Adipocyte (in vitro differentiated cells): ENCODE measurements at regions not wholly inside any gene's neighbourhood (a gene's known extent, or its start where the extent isn't known, plus 50 kb on each side); places are given as distances from the start of the nearest gene placed in this dataset.
"Not testable (repeated sequence)": the region's sequence is repeated elsewhere in the genome, so short reads cannot be mapped to it uniquely, and the experiment has no call there.

Source experiments
- DNase-seq: peaks from one replicate; pipeline ENCODE4 v3.0.0-alpha.2; 2015; ENCODE audit warnings: low read depth
- H3K27me3 ChIP-seq: replicated peaks from 2 replicates; pipeline ENCODE4 v1.7.0; 2013; ENCODE audit warnings: mild to moderate bottlenecking, low read length, moderate library complexity; ENCODE audit not compliant: control insufficient read depth, insufficient read depth
- H3K36me3 ChIP-seq: 2 replicates; pipeline ENCODE4 v1.7.0; 2013; ENCODE audit warnings: low read length, mild to moderate bottlenecking, moderate library complexity; ENCODE audit not compliant: control insufficient read depth, insufficient read depth, severe bottlenecking
- H3K4me1 ChIP-seq: 2 replicates; pipeline ENCODE4 v1.7.0; 2013; ENCODE audit warnings: mild to moderate bottlenecking, low read length, moderate library complexity; ENCODE audit not compliant: control insufficient read depth, insufficient read depth
- H3K4me3 ChIP-seq: 2 replicates; pipeline ENCODE4 v1.7.0; 2013; ENCODE audit warnings: mild to moderate bottlenecking, low read length, moderate library complexity
- H3K9ac ChIP-seq: 2 replicates; pipeline ENCODE4 v1.7.0; 2013; ENCODE audit warnings: mild to moderate bottlenecking, low read length, moderate library complexity
- H3K9me3 ChIP-seq: 2 replicates; pipeline ENCODE4 v1.7.0; 2013; ENCODE audit warnings: mild to moderate bottlenecking, low read length, moderate library complexity; ENCODE audit not compliant: control insufficient read depth

GRCh38 chr18:72987570-72987969 lies 119.8 kb upstream of the NETO1 start:
- not testable (repeated sequence) for H3K4me3 ChIP-seq, H3K9ac ChIP-seq
- peaks cover 13% of the 10 kb centered on the region for H3K9me3 ChIP-seq

GRCh38 chr18:72986103-72986502 lies 118.3 kb upstream of the NETO1 start:
- no peaks in the 10 kb centered on the region for H3K36me3 ChIP-seq
- no peak overlapping the region for H3K9ac ChIP-seq

More at GRCh38 chr18:72987570-72987969, 119.8 kb upstream of the NETO1 start:
- not testable (repeated sequence) for H3K4me1 ChIP-seq, H3K27me3 ChIP-seq, DNase-seq, H3K36me3 ChIP-seq

GRCh38 chr18:72985686-72986085 lies 117.9 kb upstream of the NETO1 start:
- H3K27me3 ChIP-seq, result no peaks in the 10 kb centered on the region

More at GRCh38 chr18:72986103-72986502, 118.3 kb upstream of the NETO1 start:
- Histone ChIP-seq H3K4me1 (no peaks in the 10 kb centered on the region), H3K4me3 (no peak overlapping the region), H3K27me3 (no peaks in the 10 kb centered on the region), H3K9me3 (peaks cover 13% of the 10 kb centered on the region)
- no peak for DNase-seq

GRCh38 chr18:72984290-72984689 lies 116.5 kb upstream of the NETO1 start:
- Histone ChIP-seq H3K27me3 (no peaks in the 10 kb centered on the region), H3K9ac (no peak overlapping the region), H3K4me1 (no peaks in the 10 kb centered on the region), H3K9me3 (peaks cover 13% of the 10 kb centered on the region), H3K36me3 (no peaks in the 10 kb centered on the region), H3K4me3 (no peak overlapping the region)
- DNase-seq, result no peak

More at GRCh38 chr18:72985686-72986085, 117.9 kb upstream of the NETO1 start:
- Histone ChIP-seq H3K9ac (no peak overlapping the region), H3K4me1 (no peaks in the 10 kb centered on the region), H3K4me3 (no peak overlapping the region), H3K36me3 (no peaks in the 10 kb centered on the region), H3K9me3 (peaks cover 13% of the 10 kb centered on the region)
- no peak for DNase-seq

- Histone ChIP-seq H3K9me3 (no peaks in the 10 kb centered on the region), H3K4me1 (no peaks in the 10 kb centered on the region), H3K36me3 (no peaks in the 10 kb centered on the region), H3K9ac (no peak overlapping the region), H3K27me3 (no peaks in the 10 kb centered on the region), H3K4me3 (no peak overlapping the region)
- no peak for DNase-seq
Observed at GRCh38 chr18:72973841-72974240, 106.1 kb upstream of the NETO1 start.

GRCh38 chr18:72965616-72966015 lies 97.8 kb upstream of the NETO1 start:
- H3K9ac ChIP-seq, result no peak overlapping the region
- DNase-seq, result no peak
- H3K27me3 ChIP-seq, result no peaks in the 10 kb centered on the region
- peaks cover 4% of the 10 kb centered on the region for H3K9me3 ChIP-seq
- no peaks in the 10 kb centered on the region for H3K36me3 ChIP-seq
- H3K4me1 ChIP-seq, result no peaks in the 10 kb centered on the region
- no peak overlapping the region for H3K4me3 ChIP-seq

- H3K9ac ChIP-seq, H3K27me3 ChIP-seq, H3K4me3 ChIP-seq, H3K4me1 ChIP-seq, DNase-seq, H3K36me3 ChIP-seq: not testable (repeated sequence)
- H3K9me3 ChIP-seq, result peaks cover 29% of the 10 kb centered on the region
Observed at GRCh38 chr18:72958195-72958594, 90.4 kb upstream of the NETO1 start.

GRCh38 chr18:72948439-72948838 lies 80.7 kb upstream of the NETO1 start:
- H3K9ac ChIP-seq, result no peak overlapping the region
- no peak overlapping the region for H3K4me3 ChIP-seq
- no peaks in the 10 kb centered on the region for H3K4me1 ChIP-seq
- H3K9me3 ChIP-seq, result no peaks in the 10 kb centered on the region
- no peaks in the 10 kb centered on the region for H3K36me3 ChIP-seq
- no peaks in the 10 kb centered on the region for H3K27me3 ChIP-seq
- DNase-seq, result no peak

- Histone ChIP-seq H3K36me3 (no peaks in the 10 kb centered on the region), H3K4me3 (no peak overlapping the region), H3K27me3 (no peaks in the 10 kb centered on the region), H3K4me1 (no peaks in the 10 kb centered on the region), H3K9me3 (no peaks in the 10 kb centered on the region), H3K9ac (no peak overlapping the region)
- DNase-seq, result no peak
Observed at GRCh38 chr18:72942766-72943165, 75.0 kb upstream of the NETO1 start.

GRCh38 chr18:72940986-72941385 lies 73.2 kb upstream of the NETO1 start:
- H3K9ac ChIP-seq, result no peak overlapping the region
- H3K4me1 ChIP-seq, result no peaks in the 10 kb centered on the region
- H3K4me3 ChIP-seq, result no peak overlapping the region
- H3K27me3 ChIP-seq, result no peaks in the 10 kb centered on the region
- no peaks in the 10 kb centered on the region for H3K9me3 ChIP-seq
- DNase-seq, result peak; percentile 4
- H3K36me3 ChIP-seq, result no peaks in the 10 kb centered on the region

- no peak overlapping the region for H3K9ac ChIP-seq
- H3K9me3 ChIP-seq, result no peaks in the 10 kb centered on the region
- H3K4me1 ChIP-seq, result no peaks in the 10 kb centered on the region
- H3K4me3 ChIP-seq, result no peak overlapping the region
- H3K36me3 ChIP-seq, result no peaks in the 10 kb centered on the region
- no peak for DNase-seq
- H3K27me3 ChIP-seq, result no peaks in the 10 kb centered on the region
Observed at GRCh38 chr18:72940509-72940908, 72.7 kb upstream of the NETO1 start.

- Histone ChIP-seq H3K9ac (no peak overlapping the region), H3K36me3 (no peaks in the 10 kb centered on the region), H3K9me3 (no peaks in the 10 kb centered on the region), H3K27me3 (no peaks in the 10 kb centered on the region), H3K4me3 (no peak overlapping the region), H3K4me1 (no peaks in the 10 kb centered on the region)
- no peak for DNase-seq
Observed at GRCh38 chr18:72935744-72936143, 68.0 kb upstream of the NETO1 start.
